GM12878 (cell line): ENCODE measurements at regions not wholly inside any gene's neighbourhood (a gene's known extent, or its start where the extent isn't known, plus 50 kb on each side); places are given as distances from the start of the nearest gene placed in this dataset.

Experiments used
- ATAC-seq: fragments of 200-7000 bp; cut with Tn5 transposase; 3 replicates; pipeline ENCODE4 v1.9.1; 2020; ENCODE audit warnings: mild to moderate bottlenecking, moderate library complexity
- BruUV-seq: library from RNA; stranded (reverse); fragments of 400-500 nt; replicated peaks from 2 replicates; lab custom pipeline; 2021; lab: Mats Ljungman, UMichigan
- CTCF ChIA-PET: fragments of 300-600 bp; sonication (Branson Sonifier 250); formaldehyde crosslinking; extraction: SDS; loops from one replicate; lab custom pipeline; 2021; ENCODE audit warnings: inconsistent platforms; lab: Yijun Ruan, JAX
- POLR2A ChIA-PET: fragments of 350-600 bp; formaldehyde crosslinking; extraction: SDS; loops from one replicate; lab custom pipeline; 2021; ENCODE audit warnings: inconsistent platforms; lab: Charles Lee
- RAD21 ChIA-PET: fragments of 300-600 bp; sonication (Branson Sonifier 250); formaldehyde crosslinking; loops from one replicate; lab custom pipeline; 2023; ENCODE audit warnings: antibody characterized with exemption; ENCODE audit not compliant: unreplicated experiment; lab: Charles Lee
- SMC1A ChIA-PET: fragments of 300-600 bp; sonication (Branson Sonifier 250); formaldehyde crosslinking; loops from one replicate; lab custom pipeline; 2023; ENCODE audit not compliant: unreplicated experiment, uncharacterized antibody; lab: Charles Lee
- DNase-seq: peaks from one replicate; pipeline ENCODE4 v3.0.0-alpha.2; 2011; ENCODE audit warnings: low read depth, low spot score
- FAIRE-seq: peaks from 3 replicates; lab custom pipeline; 2011; peaks lifted over from hg19 to GRCh38; lab: Jason Lieb, UNC
- H2AFZ ChIP-seq: 2 replicates; pipeline ENCODE4 v1.6.0; 2011; ENCODE audit warnings: low read depth, low read length, control low read depth; ENCODE audit not compliant: control insufficient read depth
- H3K27ac ChIP-seq: 2 replicates; pipeline ENCODE4 v1.5.1; 2011; ENCODE audit warnings: control low read depth; ENCODE audit not compliant: control insufficient read depth, insufficient read depth
- H3K27me3 ChIP-seq, 2 experiments: replicated peaks in 1 of 2; 2 replicates each; pipeline versions ENCODE4 v1.6.0 to v1.6.1; 2011; ENCODE audit warnings: low read length in 1 of 2; ENCODE audit not compliant: control insufficient read depth in 2 of 2, insufficient read depth in 2 of 2
- H3K36me3 ChIP-seq, 2 experiments: 2 replicates each; pipeline ENCODE4 v1.5.1; 2011; ENCODE audit warnings: low read length in 1 of 2; ENCODE audit not compliant: control insufficient read depth in 2 of 2, insufficient read depth in 2 of 2
- H3K4me1 ChIP-seq: 2 replicates; pipeline ENCODE4 v1.6.1; 2011; ENCODE audit warnings: mild to moderate bottlenecking, low read length, moderate library complexity, mixed read lengths; ENCODE audit not compliant: control insufficient read depth, insufficient read depth
- H3K4me2 ChIP-seq: 2 replicates; pipeline ENCODE4 v1.6.0; 2011; ENCODE audit warnings: control low read depth; ENCODE audit not compliant: control insufficient read depth, insufficient read depth
- H3K4me3 ChIP-seq: fragments of 200-600 bp; sonication (generic); 2 replicates; pipeline ENCODE4 v1.5.1; 2016
- H3K79me2 ChIP-seq: 2 replicates; pipeline ENCODE4 v1.6.0; 2011; ENCODE audit warnings: low read length; ENCODE audit not compliant: control insufficient read depth, insufficient read depth
- H3K9ac ChIP-seq: 2 replicates; pipeline ENCODE4 v1.8.0; 2011; ENCODE audit warnings: low read length, control low read depth, mixed read lengths; ENCODE audit not compliant: control insufficient read depth, insufficient read depth
- H3K9me3 ChIP-seq: replicated peaks from 3 replicates; pipeline ENCODE4 v1.5.1; 2011; ENCODE audit warnings: mild to moderate bottlenecking, low read length; ENCODE audit not compliant: control insufficient read depth, insufficient read depth
- H4K20me1 ChIP-seq: 2 replicates; pipeline ENCODE4 v1.6.0; 2011; ENCODE audit not compliant: control insufficient read depth, insufficient read depth
- CBX5 ChIP-seq: sonication (generic); IDR thresholded peaks from 2 replicates; pipeline ENCODE4 v1.6.1; 2016; ENCODE audit warnings: low read depth, moderate library complexity, mild to moderate bottlenecking, inconsistent platforms
- FOS ChIP-seq: IDR thresholded peaks from 3 replicates; pipeline ENCODE4 v1.6.1; 2011; ENCODE audit warnings: borderline replicate concordance; ENCODE audit not compliant: insufficient read length; ENCODE audit errors: extremely low read depth
- HDGF ChIP-seq: fragments of 450-650 bp; IDR thresholded peaks from 2 replicates; pipeline ENCODE4 v1.6.1; 2016; ENCODE audit warnings: antibody characterized with exemption
- IRF4 ChIP-seq: IDR thresholded peaks from 2 replicates; pipeline ENCODE4 v1.6.1; 2011; ENCODE audit warnings: low read depth, low read length
- MTA2 ChIP-seq: fragments of 450-650 bp; IDR thresholded peaks from 2 replicates; pipeline ENCODE4 v1.6.1; 2016; ENCODE audit warnings: low read depth, mild to moderate bottlenecking, moderate library complexity
- MYC ChIP-seq: IDR thresholded peaks from 2 replicates; pipeline ENCODE4 v1.6.1; 2011; ENCODE audit warnings: mild to moderate bottlenecking, low read length, moderate library complexity, inconsistent platforms; ENCODE audit not compliant: insufficient read depth, insufficient replicate concordance, insufficient read length, severe bottlenecking
- NBN ChIP-seq: fragments of 450-650 bp; IDR thresholded peaks from 2 replicates; pipeline ENCODE4 v1.6.1; 2016
- NFIC ChIP-seq: IDR thresholded peaks from 2 replicates; pipeline ENCODE4 v1.6.1; 2012; ENCODE audit warnings: low read depth, mild to moderate bottlenecking, inconsistent platforms, low read length, moderate library complexity
- PML ChIP-seq: IDR thresholded peaks from 2 replicates; pipeline ENCODE4 v1.6.1; 2012; ENCODE audit warnings: low read length, inconsistent platforms
- RUNX3 ChIP-seq: IDR thresholded peaks from 2 replicates; pipeline ENCODE4 v1.6.1; 2012; ENCODE audit warnings: low read length, inconsistent platforms
- STAT3 ChIP-seq: IDR thresholded peaks from 2 replicates; pipeline ENCODE4 v1.6.1; 2011; ENCODE audit warnings: low read depth, low read length, improper control_type of control experiment
- SUPT20H ChIP-seq: IDR thresholded peaks from 2 replicates; pipeline ENCODE4 v1.6.1; 2011; ENCODE audit warnings: low read depth, mild to moderate bottlenecking, low read length, moderate library complexity, borderline replicate concordance; ENCODE audit not compliant: control insufficient read depth
- ZNF622 ChIP-seq: fragments of 450-650 bp; IDR thresholded peaks from 2 replicates; pipeline ENCODE4 v1.6.1; 2017; ENCODE audit warnings: mild to moderate bottlenecking, inconsistent platforms
- WGBS: methylation state at CpG from one replicate; pipeline ENCODE4 v1.1.6; 2016; ENCODE audit warnings: low lambda C conversion rate; ENCODE audit not compliant: insufficient replicate concordance, insufficient coverage; ENCODE audit errors: missing lambda C conversion rate; 5-methylcytosine and 5-hydroxymethylcytosine counted together
- in situ Hi-C: fragments of 300-500 bp; cut with MboI; formaldehyde crosslinking; loops from 9 replicates; pipeline ENCODE4 v1.14.3; 2018; ENCODE audit warnings: mixed read lengths
- intact Hi-C: fragments of 100-400 bp; cut with micrococcal nuclease; formaldehyde crosslinking; loops from one replicate; pipeline ENCODE4 v1.14.2; 2022; ENCODE audit not compliant: unreplicated experiment
- TF ChIP-seq, protein P1 (sequence below): IDR thresholded peaks from 2 replicates; pipeline ENCODE4 v1.6.1; 2012; ENCODE audit warnings: low read length, inconsistent platforms
- TF ChIP-seq, protein P2 (sequence below): IDR thresholded peaks from 2 replicates; pipeline ENCODE4 v1.6.1; 2011; ENCODE audit warnings: low read depth, low read length, improper control_type of control experiment, borderline replicate concordance
- TF ChIP-seq, protein P3 (sequence below): fragments of 450-650 bp; IDR thresholded peaks from 2 replicates; pipeline ENCODE4 v1.6.1; 2016; ENCODE audit warnings: mild to moderate bottlenecking
- TF ChIP-seq, protein P4 (sequence below): IDR thresholded peaks from 2 replicates; pipeline ENCODE4 v1.6.1; 2011; ENCODE audit warnings: mild to moderate bottlenecking, low read depth, low read length, moderate library complexity; ENCODE audit not compliant: insufficient replicate concordance

DNA sequence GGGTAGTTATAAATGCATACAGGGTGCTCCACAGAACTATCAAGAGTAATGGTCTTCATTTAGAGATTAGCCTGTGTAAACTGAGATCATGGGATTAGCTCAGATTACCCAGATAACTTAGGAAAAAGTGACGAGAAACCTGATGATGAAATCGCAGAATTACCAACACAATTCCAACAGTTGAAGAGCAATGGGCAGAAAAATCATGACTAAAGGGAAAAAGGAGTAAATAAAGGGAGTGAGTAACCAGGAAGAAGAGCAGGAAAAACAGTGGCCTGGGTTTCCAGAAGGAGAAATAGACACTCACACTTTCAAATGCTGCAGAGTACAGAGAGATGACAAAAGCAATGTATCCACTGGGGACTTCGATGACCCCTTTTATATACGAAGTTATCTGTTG, 817.3 kb downstream of the TRIML1 start:
- Histone ChIP-seq H3K27me3 (no peaks in the 10 kb centered on the region), H3K4me1 (no peaks in the 10 kb centered on the region), H3K4me3 (no peak overlapping the region), H2AFZ (no peak overlapping the region), H3K36me3 (no peaks in the 10 kb centered on the region), H3K79me2 (no peaks in the 10 kb centered on the region), H3K9me3 (no peaks in the 10 kb centered on the region), H3K27ac (no peak overlapping the region), H4K20me1 (no peaks in the 10 kb centered on the region), H3K9ac (no peak overlapping the region), H3K4me2 (no peak overlapping the region)
- ChIA-PET SMC1A (no interaction called here), RAD21 (no interaction called here), POLR2A (no interaction called here), CTCF (no interaction called here)
- no peak for DNase-seq
- intact Hi-C loops = no loop called here
- no peak for ATAC-seq
- in situ Hi-C loops = no loop called here
- no peak for FAIRE-seq
- TF ChIP-seq MTA2 (no peak), FOS (no peak), MYC (no peak), ZNF622 (no peak)
- WGBS = 22% methylated on average over 4 of the region's 4 CpGs
- BruUV-seq = no TSS peak

DNA sequence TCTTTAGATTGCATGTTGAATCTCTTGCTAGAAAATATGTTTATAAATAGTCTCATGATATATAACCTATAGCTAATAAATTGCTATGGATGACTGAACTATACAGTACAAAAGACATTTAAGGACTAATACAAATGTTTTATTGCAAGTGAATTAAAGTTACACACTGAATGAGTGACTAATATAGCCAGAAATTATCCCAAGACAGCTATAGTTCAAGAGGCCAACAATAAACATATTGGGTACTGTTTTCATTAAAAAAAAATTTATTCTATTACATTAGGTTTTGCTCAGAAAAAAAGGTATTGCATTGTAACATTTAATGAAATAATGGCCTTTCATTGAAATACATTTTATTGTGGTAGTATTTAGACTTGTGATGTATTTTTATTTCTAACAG, 819.1 kb downstream of the TRIML1 start:
- ChIA-PET POLR2A (no interaction called here), RAD21 (no interaction called here), SMC1A (no interaction called here), CTCF (no interaction called here)
- no peak overlapping the region for H3K9ac ChIP-seq
- H3K9me3 ChIP-seq = no peaks in the 10 kb centered on the region
- H3K36me3 ChIP-seq = no peaks in the 10 kb centered on the region
- H3K27ac ChIP-seq = no peak overlapping the region
- H3K27me3 ChIP-seq = no peaks in the 10 kb centered on the region
- H3K4me2 ChIP-seq = no peak overlapping the region
- no peak for DNase-seq
- no peak for ATAC-seq
- no peak overlapping the region for H3K4me3 ChIP-seq
- no peak overlapping the region for H2AFZ ChIP-seq
- in situ Hi-C loops = no loop called here
- TF ChIP-seq RUNX3 (no peak), HDGF (no peak), IRF4 (no peak), NBN (no peak), SUPT20H (no peak), STAT3 (no peak), NFIC (no peak), CBX5 (no peak), MYC (no peak), PML (no peak)
- TF ChIP-seq, protein P1, sequence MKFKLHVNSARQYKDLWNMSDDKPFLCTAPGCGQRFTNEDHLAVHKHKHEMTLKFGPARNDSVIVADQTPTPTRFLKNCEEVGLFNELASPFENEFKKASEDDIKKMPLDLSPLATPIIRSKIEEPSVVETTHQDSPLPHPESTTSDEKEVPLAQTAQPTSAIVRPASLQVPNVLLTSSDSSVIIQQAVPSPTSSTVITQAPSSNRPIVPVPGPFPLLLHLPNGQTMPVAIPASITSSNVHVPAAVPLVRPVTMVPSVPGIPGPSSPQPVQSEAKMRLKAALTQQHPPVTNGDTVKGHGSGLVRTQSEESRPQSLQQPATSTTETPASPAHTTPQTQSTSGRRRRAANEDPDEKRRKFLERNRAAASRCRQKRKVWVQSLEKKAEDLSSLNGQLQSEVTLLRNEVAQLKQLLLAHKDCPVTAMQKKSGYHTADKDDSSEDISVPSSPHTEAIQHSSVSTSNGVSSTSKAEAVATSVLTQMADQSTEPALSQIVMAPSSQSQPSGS = no peak
- TF ChIP-seq, protein P2, sequence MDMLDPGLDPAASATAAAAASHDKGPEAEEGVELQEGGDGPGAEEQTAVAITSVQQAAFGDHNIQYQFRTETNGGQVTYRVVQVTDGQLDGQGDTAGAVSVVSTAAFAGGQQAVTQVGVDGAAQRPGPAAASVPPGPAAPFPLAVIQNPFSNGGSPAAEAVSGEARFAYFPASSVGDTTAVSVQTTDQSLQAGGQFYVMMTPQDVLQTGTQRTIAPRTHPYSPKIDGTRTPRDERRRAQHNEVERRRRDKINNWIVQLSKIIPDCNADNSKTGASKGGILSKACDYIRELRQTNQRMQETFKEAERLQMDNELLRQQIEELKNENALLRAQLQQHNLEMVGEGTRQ = no peak
- TF ChIP-seq, protein P3, sequence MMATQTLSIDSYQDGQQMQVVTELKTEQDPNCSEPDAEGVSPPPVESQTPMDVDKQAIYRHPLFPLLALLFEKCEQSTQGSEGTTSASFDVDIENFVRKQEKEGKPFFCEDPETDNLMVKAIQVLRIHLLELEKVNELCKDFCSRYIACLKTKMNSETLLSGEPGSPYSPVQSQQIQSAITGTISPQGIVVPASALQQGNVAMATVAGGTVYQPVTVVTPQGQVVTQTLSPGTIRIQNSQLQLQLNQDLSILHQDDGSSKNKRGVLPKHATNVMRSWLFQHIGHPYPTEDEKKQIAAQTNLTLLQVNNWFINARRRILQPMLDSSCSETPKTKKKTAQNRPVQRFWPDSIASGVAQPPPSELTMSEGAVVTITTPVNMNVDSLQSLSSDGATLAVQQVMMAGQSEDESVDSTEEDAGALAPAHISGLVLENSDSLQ = no peak
- TF ChIP-seq, protein P4, sequence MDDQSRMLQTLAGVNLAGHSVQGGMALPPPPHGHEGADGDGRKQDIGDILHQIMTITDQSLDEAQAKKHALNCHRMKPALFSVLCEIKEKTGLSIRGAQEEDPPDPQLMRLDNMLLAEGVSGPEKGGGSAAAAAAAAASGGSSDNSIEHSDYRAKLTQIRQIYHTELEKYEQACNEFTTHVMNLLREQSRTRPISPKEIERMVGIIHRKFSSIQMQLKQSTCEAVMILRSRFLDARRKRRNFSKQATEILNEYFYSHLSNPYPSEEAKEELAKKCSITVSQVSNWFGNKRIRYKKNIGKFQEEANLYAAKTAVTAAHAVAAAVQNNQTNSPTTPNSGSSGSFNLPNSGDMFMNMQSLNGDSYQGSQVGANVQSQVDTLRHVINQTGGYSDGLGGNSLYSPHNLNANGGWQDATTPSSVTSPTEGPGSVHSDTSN = no peak
- no peaks in the 10 kb centered on the region for H3K79me2 ChIP-seq
- intact Hi-C loops = no loop called here
- no peaks in the 10 kb centered on the region for H3K4me1 ChIP-seq
- no TSS peak for BruUV-seq
- no peaks in the 10 kb centered on the region for H4K20me1 ChIP-seq
- no peak for FAIRE-seq
